NCI-H748 (cell line): ENCODE measurements at regions not wholly inside any gene's neighbourhood (a gene's known extent, or its start where the extent isn't known, plus 50 kb on each side); places are given as distances from the start of the nearest gene placed in this dataset.

Experiments
- DNase-seq: peaks from one replicate; lab custom pipeline; 2025; ENCODE audit not compliant: unreplicated experiment; lab: John Stamatoyannopoulos, UW

GRCh38 chr14:100399052-100399849, 76.1 kb downstream of the SLC25A47 start:
- peak; percentile 54 for DNase-seq

- DNase-seq, result no peak
Measured at GRCh38 chr14:100400115-100400514, 77.0 kb downstream of the SLC25A47 start.

- no peak for DNase-seq
Measured at GRCh38 chr14:100401031-100401692, 78.0 kb downstream of the SLC25A47 start.

GRCh38 chr14:100401792-100402191, 78.7 kb downstream of the SLC25A47 start:
- DNase-seq, result no peak

- DNase-seq, result no peak
Measured at GRCh38 chr14:100402631-100403030, 79.5 kb downstream of the SLC25A47 start.

- DNase-seq, result no peak
Measured at GRCh38 chr14:100403105-100403504, 80.0 kb downstream of the SLC25A47 start.

GRCh38 chr14:100403802-100404365, 80.7 kb downstream of the SLC25A47 start:
- no peak for DNase-seq

GRCh38 chr14:100404419-100404818, 81.3 kb downstream of the SLC25A47 start:
- no peak for DNase-seq

GRCh38 chr14:100405760-100406455, 82.8 kb downstream of the SLC25A47 start:
- no peak for DNase-seq

GRCh38 chr14:100406505-100407131, 83.5 kb downstream of the SLC25A47 start:
- DNase-seq, result no peak

- DNase-seq, result no peak
Measured at GRCh38 chr14:100407376-100408102, 84.4 kb downstream of the SLC25A47 start.

- DNase-seq, result peak; percentile 23
Measured at GRCh38 chr14:100408350-100409002, 85.3 kb downstream of the SLC25A47 start.

GRCh38 chr14:100409003-100409360, 85.8 kb downstream of the SLC25A47 start:
- no peak for DNase-seq

- no peak for DNase-seq
Measured at GRCh38 chr14:100409651-100410050, 86.5 kb downstream of the SLC25A47 start.

GRCh38 chr14:100410056-100410565, 87.0 kb downstream of the SLC25A47 start:
- no peak for DNase-seq

GRCh38 chr14:100413699-100414098, 90.6 kb downstream of the SLC25A47 start:
- no peak for DNase-seq

GRCh38 chr14:100415226-100415625, 92.1 kb downstream of the SLC25A47 start:
- no peak for DNase-seq

GRCh38 chr14:100416081-100416680, 93.0 kb downstream of the SLC25A47 start:
- no peak for DNase-seq
